ENCODE measurements at regions not wholly inside any gene's neighbourhood (a gene's known extent, or its start where the extent isn't known, plus 50 kb on each side); places are given as distances from the start of the nearest gene placed in this dataset.

- DNase-seq (ENCODE audit: low read depth): no peak
These were observed 75.2 kb upstream of the CELF2 start for GRCh38 chr10:10942441-10942840.

GRCh38 chr10:10946081-10946480 is 71.6 kb upstream of the CELF2 start:
- no peak for DNase-seq (ENCODE audit: low read depth)

- DNase-seq (ENCODE audit: low read depth): no peak
These were observed 70.9 kb upstream of the CELF2 start for GRCh38 chr10:10946801-10947200.

DNA sequence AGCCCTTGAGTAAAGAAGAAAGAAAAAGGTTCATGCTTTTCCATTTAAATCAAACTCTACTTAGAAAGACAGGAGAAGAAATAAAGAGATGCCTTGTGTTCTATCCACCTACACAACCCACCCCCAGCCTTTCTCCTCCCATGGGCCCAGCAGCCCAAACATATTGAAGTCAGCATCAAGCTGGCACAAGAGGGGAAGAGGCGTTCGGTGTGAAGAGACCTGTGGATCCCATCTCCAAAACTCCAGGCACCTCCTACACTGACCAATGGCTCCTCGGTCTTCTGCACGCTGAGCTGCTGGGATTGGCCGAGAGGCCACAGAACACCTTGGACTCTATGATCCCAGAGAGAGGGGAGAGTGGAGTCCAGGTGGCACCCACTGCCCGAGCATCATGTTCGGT is 66.0 kb upstream of the CELF2 start:
- DNase-seq (ENCODE audit: low read depth): no peak

DNA sequence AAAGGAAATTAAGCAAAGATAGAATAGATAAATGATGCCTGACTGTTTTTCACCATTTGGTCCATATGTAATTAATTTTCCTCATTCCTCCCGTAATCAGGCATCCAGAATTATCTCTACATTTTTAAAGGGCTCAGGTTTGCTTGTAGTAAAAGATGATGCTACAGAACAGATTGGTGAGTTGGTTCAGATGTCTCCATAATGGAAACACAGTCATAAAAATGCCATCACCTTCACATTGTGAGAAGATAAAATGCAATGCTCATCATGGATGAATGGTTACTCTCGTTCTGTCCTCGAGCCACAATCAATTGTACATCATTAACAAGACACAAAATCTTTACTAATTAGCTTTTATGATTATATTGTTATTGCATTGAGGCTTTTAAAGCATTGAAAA is 64.9 kb upstream of the CELF2 start:
- DNase-seq (ENCODE audit: low read depth): no peak

- no peak for DNase-seq (ENCODE audit: low read depth)
These were observed 60.8 kb upstream of the CELF2 start for GRCh38 chr10:10956681-10957542.

GRCh38 chr10:10958041-10958440 is 59.6 kb upstream of the CELF2 start:
- no peak for DNase-seq (ENCODE audit: low read depth)

DNA sequence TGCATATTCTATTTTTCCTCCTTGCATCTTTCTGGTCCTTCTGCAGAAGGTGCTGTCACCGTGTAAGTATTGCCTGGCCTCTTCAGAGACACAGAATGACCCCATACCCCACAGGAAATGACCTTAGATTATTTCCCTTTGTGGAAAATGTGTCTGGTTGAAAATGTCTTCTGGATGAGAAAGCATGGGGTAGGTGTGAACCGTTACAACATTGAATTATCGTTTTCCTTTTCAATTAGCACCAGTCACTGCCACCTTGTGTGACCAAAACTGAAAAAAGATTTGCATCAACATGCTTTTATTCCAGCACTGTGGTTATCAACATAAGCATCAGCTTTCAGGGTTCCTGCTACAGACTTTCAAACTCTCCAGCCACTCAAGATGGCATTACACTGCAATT is 58.0 kb upstream of the CELF2 start:
- no peak for DNase-seq (ENCODE audit: low read depth)

DNA sequence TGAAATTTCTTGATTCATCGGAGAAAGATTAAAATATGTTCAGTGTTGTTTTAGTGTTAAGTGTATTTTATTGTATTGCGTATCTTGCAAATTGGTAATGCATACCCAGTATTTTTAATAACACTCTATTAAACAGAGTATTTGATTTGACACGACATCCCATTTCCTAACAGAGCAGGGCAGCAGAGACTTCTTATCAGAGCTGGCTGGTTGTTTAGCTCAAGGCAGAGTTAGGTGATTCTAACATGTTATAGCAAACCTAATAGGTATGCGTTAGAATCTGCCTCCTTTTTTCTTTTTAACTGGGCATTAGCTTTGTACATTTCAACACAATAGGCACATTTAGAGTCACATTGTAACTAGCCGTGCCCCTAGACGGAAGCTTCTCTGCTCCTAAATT is 57.1 kb upstream of the CELF2 start:
- no peak for DNase-seq (ENCODE audit: low read depth)

DNA sequence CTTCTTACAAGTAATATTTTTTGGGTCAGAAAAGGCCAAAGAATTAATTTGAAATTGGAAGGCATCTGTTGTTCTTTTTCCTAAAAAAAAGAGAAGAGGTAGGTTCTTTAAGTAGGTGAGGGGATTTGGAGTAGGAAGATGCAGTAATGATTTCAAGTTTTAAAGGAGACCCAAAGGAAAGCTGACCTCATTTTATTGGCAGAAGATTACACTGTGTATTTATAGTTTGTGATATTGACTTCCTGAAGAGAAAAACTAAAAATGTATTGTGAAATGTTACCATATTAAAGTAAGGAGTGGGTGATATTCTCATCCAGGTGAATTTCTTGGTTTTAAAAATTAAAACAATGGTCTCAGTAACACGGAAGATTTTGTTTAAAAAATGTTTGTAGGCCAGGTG is 56.6 kb upstream of the CELF2 start:
- DNase-seq (ENCODE audit: low read depth): no peak

- DNase-seq (ENCODE audit: low read depth): no peak
These were observed 50.6 kb upstream of the CELF2 start for GRCh38 chr10:10967029-10967428.

- no peak for DNase-seq (ENCODE audit: low read depth)
These were observed 50.0 kb upstream of the CELF2 start for GRCh38 chr10:10967581-10968256.

Data from RPMI7951 (cell line).